ENCODE measurements at regions not wholly inside any gene's neighbourhood (a gene's known extent, or its start where the extent isn't known, plus 50 kb on each side); places are given as distances from the start of the nearest gene placed in this dataset.

DNA sequence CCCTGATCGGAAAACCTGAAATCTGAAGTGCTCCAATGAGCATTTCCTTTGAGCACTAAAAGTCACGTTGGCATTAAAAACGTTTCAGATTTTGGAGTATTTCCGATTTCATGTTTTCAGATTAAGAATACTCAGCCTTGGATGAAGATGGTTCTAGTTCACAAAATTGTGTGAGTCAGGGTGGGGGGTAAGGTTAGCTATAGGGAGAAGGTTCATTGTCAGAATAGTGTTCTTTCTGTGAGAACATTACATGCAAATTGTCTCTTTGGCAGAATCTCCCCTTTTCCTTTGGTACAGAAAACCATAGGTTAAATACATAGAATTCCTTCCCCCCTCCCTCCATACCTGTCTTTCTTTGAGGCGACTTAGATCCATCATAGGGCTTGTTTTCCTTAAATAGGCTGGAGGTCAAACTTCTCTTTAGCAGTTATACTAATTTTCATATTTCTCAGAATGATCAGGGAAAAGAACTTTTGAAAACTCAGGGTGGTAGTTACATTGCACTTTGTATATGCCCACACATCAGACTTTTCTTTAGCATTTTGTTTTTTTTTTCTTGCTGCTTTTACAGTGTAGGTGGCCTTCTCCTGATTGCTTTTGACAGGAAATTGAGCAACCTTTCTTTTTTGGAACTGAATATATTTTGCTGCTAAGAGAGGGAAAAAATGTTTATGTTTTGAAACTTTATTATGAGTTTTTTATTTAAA, 503.5 kb downstream of the PCNX1 start:
- H3K4me3 ChIP-seq (ENCODE audit: low read depth, low read length), result no peak overlapping the region
- no peaks in the 10 kb centered on the region for H3K36me3 ChIP-seq (ENCODE audit: control insufficient read depth, insufficient read depth, low read length)
- no peaks in the 10 kb centered on the region for H3K9me3 ChIP-seq (ENCODE audit: control insufficient read depth, insufficient read depth, low read length)
- no peaks in the 10 kb centered on the region for H3K27me3 ChIP-seq (ENCODE audit: control insufficient read depth, insufficient read depth, low read length)
- no peak overlapping the region for H3K9ac ChIP-seq (ENCODE audit: low read depth, low read length)
- H3K4me1 ChIP-seq (ENCODE audit: control insufficient read depth, insufficient read depth, low read length), result peaks cover 3% of the 10 kb centered on the region

- peaks cover 3% of the 10 kb centered on the region for H3K4me1 ChIP-seq (ENCODE audit: control insufficient read depth, insufficient read depth, low read length)
Measured at GRCh38 chr14:71411285-71411595, 504.0 kb downstream of the PCNX1 start.

GRCh38 chr14:71411738-71412137, 504.5 kb downstream of the PCNX1 start:
- Histone ChIP-seq H3K4me3 (ENCODE audit: low read depth, low read length) (no peak overlapping the region), H3K36me3 (ENCODE audit: control insufficient read depth, insufficient read depth, low read length) (no peaks in the 10 kb centered on the region), H3K27me3 (ENCODE audit: control insufficient read depth, insufficient read depth, low read length) (no peaks in the 10 kb centered on the region), H3K4me1 (ENCODE audit: control insufficient read depth, insufficient read depth, low read length) (peaks cover 3% of the 10 kb centered on the region), H3K9me3 (ENCODE audit: control insufficient read depth, insufficient read depth, low read length) (no peaks in the 10 kb centered on the region), H3K9ac (ENCODE audit: low read depth, low read length) (no peak overlapping the region)

More at GRCh38 chr14:71411285-71411595, 504.0 kb downstream of the PCNX1 start:
- no peak overlapping the region for H3K4me3 ChIP-seq (ENCODE audit: low read depth, low read length)
- H3K36me3 ChIP-seq (ENCODE audit: control insufficient read depth, insufficient read depth, low read length), result no peaks in the 10 kb centered on the region
- H3K27me3 ChIP-seq (ENCODE audit: control insufficient read depth, insufficient read depth, low read length), result no peaks in the 10 kb centered on the region
- no peaks in the 10 kb centered on the region for H3K9me3 ChIP-seq (ENCODE audit: control insufficient read depth, insufficient read depth, low read length)
- no peak overlapping the region for H3K9ac ChIP-seq (ENCODE audit: low read depth, low read length)

DNA sequence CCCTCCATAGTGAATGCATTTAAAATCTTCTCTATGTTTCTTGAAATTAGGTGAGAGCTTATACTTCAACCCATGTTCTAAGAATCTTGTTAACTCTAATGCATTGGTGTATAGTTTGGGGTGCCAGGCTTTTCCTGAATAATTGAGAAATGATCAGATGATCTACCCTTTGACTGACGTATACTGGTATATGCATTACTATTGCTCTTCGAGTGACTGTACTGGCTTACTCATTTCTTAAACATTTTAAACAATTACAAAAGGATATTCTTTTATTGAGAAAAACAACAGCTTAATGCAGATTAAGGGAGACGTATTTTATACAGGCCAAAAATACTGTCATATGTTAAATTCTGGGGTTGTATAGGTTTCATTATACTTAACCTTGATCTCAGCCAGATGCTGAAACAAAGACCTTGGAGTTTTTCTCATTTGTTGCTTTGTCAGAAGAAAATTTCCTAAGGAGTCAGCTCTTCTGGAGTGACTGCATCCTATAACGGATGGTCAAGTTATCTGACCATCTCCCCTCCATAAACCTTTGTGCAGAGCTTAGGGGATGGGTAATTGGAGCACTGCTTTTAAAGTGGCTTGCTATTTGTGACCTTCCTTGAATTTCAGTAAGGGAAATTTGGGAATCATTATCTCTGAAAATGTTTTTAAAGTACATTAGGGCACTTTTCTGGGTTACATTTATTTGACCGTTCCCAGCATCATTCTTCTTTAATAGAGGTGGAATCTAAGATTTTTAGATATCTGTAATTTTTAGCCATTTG, 507.6 kb downstream of the PCNX1 start:
- Histone ChIP-seq H3K36me3 (ENCODE audit: control insufficient read depth, insufficient read depth, low read length) (no peaks in the 10 kb centered on the region), H3K27me3 (ENCODE audit: control insufficient read depth, insufficient read depth, low read length) (no peaks in the 10 kb centered on the region), H3K4me3 (ENCODE audit: low read depth, low read length) (no peak overlapping the region), H3K4me1 (ENCODE audit: control insufficient read depth, insufficient read depth, low read length) (no peaks in the 10 kb centered on the region), H3K9me3 (ENCODE audit: control insufficient read depth, insufficient read depth, low read length) (no peaks in the 10 kb centered on the region), H3K9ac (ENCODE audit: low read depth, low read length) (no peak overlapping the region)

DNA sequence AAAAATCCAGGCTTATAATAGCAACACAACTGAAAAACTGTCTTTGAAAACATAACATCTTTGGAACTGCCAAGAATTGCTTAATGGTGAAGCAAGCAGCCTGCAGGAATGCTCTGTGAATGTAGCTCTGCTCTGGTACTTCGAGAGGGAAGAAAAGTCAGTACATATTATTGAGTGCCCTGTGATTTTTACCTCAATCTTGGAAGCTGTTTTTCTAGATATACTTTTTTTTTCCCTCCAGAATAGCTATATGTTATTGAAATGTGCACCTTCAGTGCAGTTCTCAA, 508.1 kb downstream of the PCNX1 start:
- H3K4me3 ChIP-seq (ENCODE audit: low read depth, low read length), result no peak overlapping the region
- no peaks in the 10 kb centered on the region for H3K27me3 ChIP-seq (ENCODE audit: control insufficient read depth, insufficient read depth, low read length)
- no peaks in the 10 kb centered on the region for H3K36me3 ChIP-seq (ENCODE audit: control insufficient read depth, insufficient read depth, low read length)
- no peaks in the 10 kb centered on the region for H3K9me3 ChIP-seq (ENCODE audit: control insufficient read depth, insufficient read depth, low read length)
- H3K9ac ChIP-seq (ENCODE audit: low read depth, low read length), result no peak overlapping the region
- H3K4me1 ChIP-seq (ENCODE audit: control insufficient read depth, insufficient read depth, low read length), result no peaks in the 10 kb centered on the region

DNA sequence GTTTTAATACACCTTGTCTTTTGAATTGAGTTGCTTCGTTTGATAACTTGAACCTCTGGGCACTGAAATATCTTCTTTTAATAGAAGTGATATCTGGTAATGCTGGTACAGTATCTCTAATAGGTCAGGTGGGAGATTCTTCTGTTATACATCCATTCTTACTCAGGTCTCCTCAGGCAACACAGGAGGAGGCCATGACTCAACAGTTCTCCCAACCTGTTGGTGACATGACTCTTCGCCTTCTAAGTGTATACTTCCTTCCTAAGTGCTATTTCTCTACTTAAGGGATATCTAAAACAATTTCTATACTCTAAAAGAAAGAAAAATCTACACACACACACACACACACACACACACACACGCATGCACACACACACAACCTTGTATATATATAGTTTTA, 509.1 kb downstream of the PCNX1 start:
- Histone ChIP-seq H3K9ac (ENCODE audit: low read depth, low read length) (no peak overlapping the region), H3K4me1 (ENCODE audit: control insufficient read depth, insufficient read depth, low read length) (no peaks in the 10 kb centered on the region), H3K4me3 (ENCODE audit: low read depth, low read length) (no peak overlapping the region), H3K27me3 (ENCODE audit: control insufficient read depth, insufficient read depth, low read length) (no peaks in the 10 kb centered on the region), H3K9me3 (ENCODE audit: control insufficient read depth, insufficient read depth, low read length) (no peaks in the 10 kb centered on the region), H3K36me3 (ENCODE audit: control insufficient read depth, insufficient read depth, low read length) (no peaks in the 10 kb centered on the region)

GRCh38 chr14:71418532-71419245, 511.4 kb downstream of the PCNX1 start:
- no peak overlapping the region for H3K9ac ChIP-seq (ENCODE audit: low read depth, low read length)
- no peaks in the 10 kb centered on the region for H3K36me3 ChIP-seq (ENCODE audit: control insufficient read depth, insufficient read depth, low read length)

DNA sequence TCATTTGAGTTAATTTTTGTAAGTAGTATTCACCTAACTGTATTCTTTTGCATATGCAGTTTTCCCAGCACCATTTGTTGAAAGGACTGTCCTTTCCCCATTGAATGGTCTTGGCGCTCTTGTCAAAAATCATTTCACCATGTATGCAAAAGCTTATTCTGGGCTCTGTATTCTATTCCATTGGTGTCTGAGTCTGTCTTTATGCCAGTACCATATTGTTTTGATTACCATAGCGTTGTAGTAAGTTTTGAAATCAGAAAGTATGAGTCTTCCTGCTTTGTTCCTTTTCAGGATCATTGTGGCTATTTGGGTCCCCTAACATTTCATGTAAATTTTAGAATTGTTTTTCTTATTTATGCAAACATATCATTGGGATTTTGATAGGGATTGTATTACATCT, 508.7 kb upstream of the RGS6 start:
- H3K27me3 ChIP-seq (ENCODE audit: control insufficient read depth, insufficient read depth, low read length), result no peaks in the 10 kb centered on the region
- peaks cover 2% of the 10 kb centered on the region for H3K4me1 ChIP-seq (ENCODE audit: control insufficient read depth, insufficient read depth, low read length)
- no peak overlapping the region for H3K4me3 ChIP-seq (ENCODE audit: low read depth, low read length)
- H3K36me3 ChIP-seq (ENCODE audit: control insufficient read depth, insufficient read depth, low read length), result no peaks in the 10 kb centered on the region
- H3K9ac ChIP-seq (ENCODE audit: low read depth, low read length), result no peak overlapping the region
- no peaks in the 10 kb centered on the region for H3K9me3 ChIP-seq (ENCODE audit: control insufficient read depth, insufficient read depth, low read length)

More at GRCh38 chr14:71418532-71419245, 511.4 kb downstream of the PCNX1 start:
- Histone ChIP-seq H3K27me3 (ENCODE audit: control insufficient read depth, insufficient read depth, low read length) (no peaks in the 10 kb centered on the region), H3K9me3 (ENCODE audit: control insufficient read depth, insufficient read depth, low read length) (no peaks in the 10 kb centered on the region), H3K4me3 (ENCODE audit: low read depth, low read length) (no peak overlapping the region), H3K4me1 (ENCODE audit: control insufficient read depth, insufficient read depth, low read length) (no peaks in the 10 kb centered on the region)

DNA sequence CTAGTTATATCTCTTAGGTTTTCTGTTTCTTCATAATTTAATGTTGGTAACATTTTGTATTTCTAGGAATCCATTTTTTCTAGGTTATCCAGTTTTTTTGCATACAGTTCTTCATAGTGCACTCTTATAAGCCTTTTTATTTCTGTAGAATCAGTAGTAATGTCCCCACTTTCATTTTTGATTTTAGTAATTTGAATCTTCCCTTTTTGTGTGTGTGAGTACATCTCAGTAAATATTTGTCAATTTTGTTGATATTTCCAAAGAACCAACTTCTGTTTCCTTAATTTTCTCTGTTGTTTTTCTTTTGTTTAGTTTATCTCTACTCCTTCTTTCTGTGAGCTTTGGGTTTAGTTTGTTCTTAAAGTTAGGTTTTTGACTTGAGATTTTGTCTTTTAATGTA, 507.3 kb upstream of the RGS6 start:
- H3K4me3 ChIP-seq (ENCODE audit: low read depth, low read length), result no peak overlapping the region
- H3K9me3 ChIP-seq (ENCODE audit: control insufficient read depth, insufficient read depth, low read length), result no peaks in the 10 kb centered on the region
- H3K4me1 ChIP-seq (ENCODE audit: control insufficient read depth, insufficient read depth, low read length), result peaks cover 11% of the 10 kb centered on the region
- H3K27me3 ChIP-seq (ENCODE audit: control insufficient read depth, insufficient read depth, low read length), result no peaks in the 10 kb centered on the region
- H3K36me3 ChIP-seq (ENCODE audit: control insufficient read depth, insufficient read depth, low read length), result no peaks in the 10 kb centered on the region
- H3K9ac ChIP-seq (ENCODE audit: low read depth, low read length), result no peak overlapping the region

- no peaks in the 10 kb centered on the region for H3K36me3 ChIP-seq (ENCODE audit: control insufficient read depth, insufficient read depth, low read length)
- no peaks in the 10 kb centered on the region for H3K27me3 ChIP-seq (ENCODE audit: control insufficient read depth, insufficient read depth, low read length)
- H3K9ac ChIP-seq (ENCODE audit: low read depth, low read length), result no peak overlapping the region
- H3K4me3 ChIP-seq (ENCODE audit: low read depth, low read length), result no peak overlapping the region
- no peaks in the 10 kb centered on the region for H3K9me3 ChIP-seq (ENCODE audit: control insufficient read depth, insufficient read depth, low read length)
- H3K4me1 ChIP-seq (ENCODE audit: control insufficient read depth, insufficient read depth, low read length), result peaks cover 18% of the 10 kb centered on the region
Measured at GRCh38 chr14:71426001-71426400, 506.2 kb upstream of the RGS6 start.

GRCh38 chr14:71429902-71430301, 502.3 kb upstream of the RGS6 start:
- Histone ChIP-seq H3K9me3 (ENCODE audit: control insufficient read depth, insufficient read depth, low read length) (no peaks in the 10 kb centered on the region), H3K27me3 (ENCODE audit: control insufficient read depth, insufficient read depth, low read length) (no peaks in the 10 kb centered on the region), H3K9ac (ENCODE audit: low read depth, low read length) (no peak overlapping the region), H3K4me1 (ENCODE audit: control insufficient read depth, insufficient read depth, low read length) (peaks cover 18% of the 10 kb centered on the region), H3K4me3 (ENCODE audit: low read depth, low read length) (no peak overlapping the region), H3K36me3 (ENCODE audit: control insufficient read depth, insufficient read depth, low read length) (no peaks in the 10 kb centered on the region)

- Histone ChIP-seq H3K9me3 (ENCODE audit: control insufficient read depth, insufficient read depth, low read length) (no peaks in the 10 kb centered on the region), H3K4me3 (ENCODE audit: low read depth, low read length) (no peak overlapping the region), H3K4me1 (ENCODE audit: control insufficient read depth, insufficient read depth, low read length) (peaks cover 18% of the 10 kb centered on the region), H3K36me3 (ENCODE audit: control insufficient read depth, insufficient read depth, low read length) (no peaks in the 10 kb centered on the region), H3K9ac (ENCODE audit: low read depth, low read length) (no peak overlapping the region), H3K27me3 (ENCODE audit: control insufficient read depth, insufficient read depth, low read length) (no peaks in the 10 kb centered on the region)
Measured at GRCh38 chr14:71430321-71430677, 501.9 kb upstream of the RGS6 start.
